ENCODE measurements at regions not wholly inside any gene's neighbourhood (a gene's known extent, or its start where the extent isn't known, plus 50 kb on each side); places are given as distances from the start of the nearest gene placed in this dataset.

- TF ChIP-seq RAD21 (conservative IDR thresholded peaks at IDR 0.05) (no peak), POLR2AphosphoS5 (IDR thresholded peaks at IDR 0.05) (no peak), EP300 (conservative IDR thresholded peaks at IDR 0.05; ENCODE audit: poor library complexity, severe bottlenecking) (no peak), CTCF (IDR thresholded peaks at IDR 0.05; ENCODE audit: poor library complexity, severe bottlenecking) (no peak), REST (IDR thresholded peaks at IDR 0.05; ENCODE audit: borderline replicate concordance) (no peak), EZH2 (IDR thresholded peaks at IDR 0.05; ENCODE audit: borderline replicate concordance, insufficient read depth, low read length, poor library complexity, severe bottlenecking) (no peak), MXI1 (conservative IDR thresholded peaks at IDR 0.05; ENCODE audit: poor library complexity, severe bottlenecking) (no peak), TAF1 (IDR thresholded peaks at IDR 0.05; ENCODE audit: low read depth) (no peak), SMC3 (conservative IDR thresholded peaks at IDR 0.05; ENCODE audit: poor library complexity) (no peak)
These were observed 687.3 kb upstream of the MIS18BP1 start for GRCh38 chr14:45940318-45940717.

Data from neural cell (in vitro differentiated cells).